ENCODE measurements at regions not wholly inside any gene's neighbourhood (a gene's known extent, or its start where the extent isn't known, plus 50 kb on each side); places are given as distances from the start of the nearest gene placed in this dataset.

GRCh38 chr3:163159306-163159705, 1662.7 kb downstream of the OTOL1 start:
- H3K9me3 ChIP-seq (ENCODE audit: control insufficient read depth in 1 of 2, insufficient read depth in 1 of 2, low read depth in 1 of 2, low read length in 2 of 2) = no peaks in the 10 kb centered on the region
- no peaks in the 10 kb centered on the region for H3K79me2 ChIP-seq (ENCODE audit: insufficient read depth, low read length)
- no peaks in the 10 kb centered on the region for H3K27me3 ChIP-seq (ENCODE audit: insufficient read depth, low read length)
- RAD21 ChIA-PET (ENCODE audit: low non-redundant PET in 1 of 2, low total read pairs in 2 of 2, uncharacterized antibody in 2 of 2, unreplicated experiment in 2 of 2) = no interaction called here
- no peak overlapping the region for H2AFZ ChIP-seq (ENCODE audit: low read depth, low read length, poor library complexity, severe bottlenecking)
- no TSS peak for BruUV-seq (replicated peaks)
- DNase-seq (ENCODE audit: low read depth, low spot score) (no peak), ATAC-seq (no peak)
- H3K4me3 ChIP-seq (replicated peaks in 1 of 2; ENCODE audit: low read depth in 1 of 2, low read length in 2 of 2) = no peak overlapping the region
- no peaks in the 10 kb centered on the region for H3K4me1 ChIP-seq (ENCODE audit: control insufficient read depth in 1 of 2, insufficient read depth in 2 of 2, low read length in 2 of 2)
- H3K36me3 ChIP-seq (ENCODE audit: control insufficient read depth in 1 of 2, insufficient read depth in 2 of 2, low read length in 2 of 2) = no peaks in the 10 kb centered on the region
- H3K9me2 ChIP-seq (ENCODE audit: insufficient read depth) = no peaks in the 10 kb centered on the region
- H3K9ac ChIP-seq (ENCODE audit: low read length) = no peak overlapping the region
- intact Hi-C loops (cut with micrococcal nuclease) = no loop called here
- TF ChIP-seq ELF1 (IDR thresholded peaks at IDR 0.05; ENCODE audit: borderline replicate concordance, low read depth) = no peak
- no peak for TF ChIP-seq ZBTB33 (IDR thresholded peaks at IDR 0.05; ENCODE audit: extremely low read depth, insufficient replicate concordance, low read length)
- no peak for TF ChIP-seq POLR2A (IDR thresholded peaks at IDR 0.05; ENCODE audit: borderline replicate concordance, extremely low read depth, insufficient read depth, insufficient read length)
- no peak for TF ChIP-seq EZH2phosphoT487 (IDR thresholded peaks at IDR 0.05; ENCODE audit: borderline replicate concordance)
- no peak for TF ChIP-seq CBX3 (IDR thresholded peaks at IDR 0.05; ENCODE audit: low read depth)
- TF ChIP-seq ZNF274 (IDR thresholded peaks at IDR 0.05; ENCODE audit: low read depth, low read length) = no peak
- no peak for TF ChIP-seq MAX (IDR thresholded peaks at IDR 0.05)
- no peak for TF ChIP-seq RAD21 (IDR thresholded peaks at IDR 0.05; ENCODE audit: low read depth)
- no peak for TF ChIP-seq TCF7L2 (IDR thresholded peaks at IDR 0.05; ENCODE audit: borderline replicate concordance, extremely low read depth, insufficient read depth, insufficient read length)
- no peak for TF ChIP-seq EZH2 (IDR thresholded peaks at IDR 0.05)
- TF ChIP-seq ZFX (IDR thresholded peaks at IDR 0.05) = no peak
- POLR2A ChIA-PET = no interaction called here
- no peak overlapping the region for H3K4me2 ChIP-seq (ENCODE audit: low read length)
- H3K27ac ChIP-seq (ENCODE audit: low read depth, low read length) = no peak overlapping the region
- H4K20me1 ChIP-seq (ENCODE audit: insufficient read depth) = no peaks in the 10 kb centered on the region
- CTCF ChIA-PET = no interaction called here

Measured in HCT116 (cell line).